Naive B cell (primary cell): ENCODE measurements at regions not wholly inside any gene's neighbourhood (a gene's known extent, or its start where the extent isn't known, plus 50 kb on each side); places are given as distances from the start of the nearest gene placed in this dataset.
"Not testable (repeated sequence)": the region's sequence is repeated elsewhere in the genome, so short reads cannot be mapped to it uniquely, and the experiment has no call there.

ENCODE experiments used
- ATAC-seq, 2 donors: fragments of 150-1000 bp; cut with Tn5 transposase; 2 replicates each; pipeline ENCODE4 v1.10.0; 2021; ENCODE audit warnings: low read depth in 2 of 2, mild to moderate bottlenecking in 2 of 2, moderate library complexity in 2 of 2
- DNase-seq: peaks from one replicate; pipeline ENCODE4 v3.0.0; 2022
- H3K27ac Mint-ChIP-seq, 6 donors: one replicate each; pipeline ENCODE4 v1.8.0; 2020 to 2022; ENCODE audit warnings: mild to moderate bottlenecking in 6 of 6, mixed read lengths in 6 of 6, moderate library complexity in 5 of 6, inconsistent platforms in 2 of 6
- H3K27me3 Mint-ChIP-seq, 3 donors: one replicate each; pipeline ENCODE4 v1.8.0; 2021 to 2022; ENCODE audit warnings: mixed read lengths in 3 of 3, mild to moderate bottlenecking in 1 of 3
- H3K36me3 Mint-ChIP-seq, 2 donors: one replicate each; pipeline ENCODE4 v1.8.0; 2020 to 2022; ENCODE audit warnings: mixed read lengths in 2 of 2, inconsistent platforms in 1 of 2, mild to moderate bottlenecking in 1 of 2
- H3K4me1 Mint-ChIP-seq, 3 donors: one replicate each; pipeline ENCODE4 v1.8.0; 2020 to 2022; ENCODE audit warnings: mixed read lengths in 3 of 3, inconsistent platforms in 1 of 3, mild to moderate bottlenecking in 1 of 3, moderate library complexity in 1 of 3
- H3K4me3 Mint-ChIP-seq, 8 donors: one replicate each; pipeline ENCODE4 v1.8.0; 2020 to 2022; ENCODE audit warnings: mild to moderate bottlenecking in 8 of 8, mixed read lengths in 8 of 8, moderate library complexity in 8 of 8, inconsistent platforms in 2 of 8
- H3K9me3 Mint-ChIP-seq, 7 donors: one replicate each; pipeline ENCODE4 v1.8.0; 2020 to 2022; ENCODE audit warnings: mixed read lengths in 7 of 7, mild to moderate bottlenecking in 5 of 7, inconsistent platforms in 2 of 7, moderate library complexity in 1 of 7

GRCh38 chr15:78708713-78709260 lies 67.8 kb upstream of the CHRNB4 start:
- peaks cover 3 to 13% (median 8%) of the 10 kb centered on the region in 7 donors for H3K9me3 Mint-ChIP-seq
- DNase-seq (no peak), ATAC-seq (no peak)
- no peak overlapping the region for H3K4me3 Mint-ChIP-seq
- peaks cover 0 to 10% (median 6%) of the 10 kb centered on the region in 3 donors for H3K4me1 Mint-ChIP-seq
- no peak overlapping the region for H3K27ac Mint-ChIP-seq
- H3K27me3 Mint-ChIP-seq, result peaks cover 34 to 52% (median 39%) of the 10 kb centered on the region in 3 donors
- no peaks in the 10 kb centered on the region for H3K36me3 Mint-ChIP-seq

- H3K27me3 Mint-ChIP-seq, result peaks cover 31 to 47% (median 47%) of the 10 kb centered on the region in 3 donors
- not testable (repeated sequence) for H3K4me1 Mint-ChIP-seq, ATAC-seq, H3K36me3 Mint-ChIP-seq, H3K27ac Mint-ChIP-seq, H3K4me3 Mint-ChIP-seq, DNase-seq
- H3K9me3 Mint-ChIP-seq, result peaks cover 0 to 13% (median 8%) of the 10 kb centered on the region in 7 donors
Observed at GRCh38 chr15:78706481-78707235, 65.6 kb upstream of the CHRNB4 start.

- not testable (repeated sequence) for H3K4me1 Mint-ChIP-seq, H3K4me3 Mint-ChIP-seq, ATAC-seq, H3K36me3 Mint-ChIP-seq, H3K27ac Mint-ChIP-seq, DNase-seq
- Mint-ChIP-seq H3K27me3 (peaks cover 24 to 42% (median 39%) of the 10 kb centered on the region in 3 donors), H3K9me3 (peaks cover 0 to 13% (median 8%) of the 10 kb centered on the region in 7 donors)
Observed at GRCh38 chr15:78703334-78704056, 62.5 kb upstream of the CHRNB4 start.

GRCh38 chr15:78702609-78703333 lies 61.8 kb upstream of the CHRNB4 start:
- DNase-seq, result no peak
- ATAC-seq, result no peak
- H3K27ac Mint-ChIP-seq, result no peak overlapping the region
- H3K36me3 Mint-ChIP-seq, result no peaks in the 10 kb centered on the region
- no peaks in the 10 kb centered on the region for H3K4me1 Mint-ChIP-seq
- H3K27me3 Mint-ChIP-seq, result peaks cover 22 to 36% (median 33%) of the 10 kb centered on the region in 3 donors
- peaks cover 0 to 13% (median 8%) of the 10 kb centered on the region in 7 donors for H3K9me3 Mint-ChIP-seq
- H3K4me3 Mint-ChIP-seq, result no peak overlapping the region

- H3K4me1 Mint-ChIP-seq, result peaks cover 0 to 4% (median 0%) of the 10 kb centered on the region in 3 donors
- H3K9me3 Mint-ChIP-seq, result no peaks in the 10 kb centered on the region
- DNase-seq, result no peak
- H3K4me3 Mint-ChIP-seq, result no peak overlapping the region
- no peaks in the 10 kb centered on the region for H3K36me3 Mint-ChIP-seq
- no peak overlapping the region for H3K27ac Mint-ChIP-seq
- no peak for ATAC-seq
- H3K27me3 Mint-ChIP-seq, result peaks cover 3 to 9% (median 7%) of the 10 kb centered on the region in 3 donors
Observed at GRCh38 chr15:78697449-78697848, 56.4 kb upstream of the CHRNB4 start.

GRCh38 chr15:78696436-78696835 lies 55.4 kb upstream of the CHRNB4 start:
- Mint-ChIP-seq H3K36me3 (no peaks in the 10 kb centered on the region), H3K4me3 (no peak overlapping the region), H3K27me3 (peaks cover 0 to 9% (median 3%) of the 10 kb centered on the region in 3 donors), H3K9me3 (no peaks in the 10 kb centered on the region), H3K4me1 (peaks cover 0 to 4% (median 0%) of the 10 kb centered on the region in 3 donors), H3K27ac (no peak overlapping the region)
- ATAC-seq, result no peak
- no peak for DNase-seq

- Mint-ChIP-seq H3K27me3 (peaks cover 0 to 9% (median 4%) of the 10 kb centered on the region in 3 donors), H3K9me3 (no peaks in the 10 kb centered on the region), H3K4me1 (peaks cover 0 to 4% (median 0%) of the 10 kb centered on the region in 3 donors), H3K27ac (peak overlapping the region in 1 of 6 donors; percentile 81), H3K4me3 (no peak overlapping the region), H3K36me3 (no peaks in the 10 kb centered on the region)
- DNase-seq (no peak), ATAC-seq (no peak)
Observed at GRCh38 chr15:78695854-78696253, 54.8 kb upstream of the CHRNB4 start.

- peaks cover 0 to 9% (median 4%) of the 10 kb centered on the region in 3 donors for H3K27me3 Mint-ChIP-seq
- H3K9me3 Mint-ChIP-seq, result no peaks in the 10 kb centered on the region
- no peak for ATAC-seq
- DNase-seq, result no peak
- no peak overlapping the region for H3K4me3 Mint-ChIP-seq
- H3K27ac Mint-ChIP-seq, result peak overlapping the region in 1 of 6 donors; percentile 75
- peaks cover 0 to 4% (median 0%) of the 10 kb centered on the region in 3 donors for H3K4me1 Mint-ChIP-seq
- H3K36me3 Mint-ChIP-seq, result no peaks in the 10 kb centered on the region
Observed at GRCh38 chr15:78695046-78695671, 54.1 kb upstream of the CHRNB4 start.

GRCh38 chr15:78691851-78692421 lies 50.9 kb upstream of the CHRNB4 start:
- no peak overlapping the region for H3K27ac Mint-ChIP-seq
- H3K27me3 Mint-ChIP-seq, result peaks cover 0 to 4% (median 0%) of the 10 kb centered on the region in 3 donors
- ATAC-seq, result no peak
- H3K9me3 Mint-ChIP-seq, result no peaks in the 10 kb centered on the region
- H3K4me3 Mint-ChIP-seq, result no peak overlapping the region
- H3K36me3 Mint-ChIP-seq, result no peaks in the 10 kb centered on the region
- H3K4me1 Mint-ChIP-seq, result peaks cover 0 to 4% (median 0%) of the 10 kb centered on the region in 3 donors
- no peak for DNase-seq

- ATAC-seq (no peak), DNase-seq (no peak)
- Mint-ChIP-seq H3K27me3 (peaks cover 0 to 4% (median 0%) of the 10 kb centered on the region in 3 donors), H3K36me3 (no peaks in the 10 kb centered on the region), H3K27ac (no peak overlapping the region), H3K4me1 (peaks cover 0 to 4% (median 0%) of the 10 kb centered on the region in 3 donors), H3K9me3 (no peaks in the 10 kb centered on the region), H3K4me3 (no peak overlapping the region)
Observed at GRCh38 chr15:78691167-78691850, 50.3 kb upstream of the CHRNB4 start.
